Colonic mucosa (tissue), 4 donors: ENCODE measurements at regions not wholly inside any gene's neighbourhood (a gene's known extent, or its start where the extent isn't known, plus 50 kb on each side); places are given as distances from the start of the nearest gene placed in this dataset.
"Not testable (repeated sequence)": the region's sequence is repeated elsewhere in the genome, so short reads cannot be mapped to it uniquely, and the experiment has no call there.

Source experiments
- DNase-seq: peaks from one replicate; pipeline ENCODE4 v3.0.0-alpha.2; 2020
- H3K27ac ChIP-seq: fragments of 200-600 bp; one replicate; pipeline ENCODE4 v1.8.0; 2021
- H3K27me3 ChIP-seq: fragments of 200-600 bp; one replicate; pipeline ENCODE4 v1.8.0; 2021
- H3K36me3 ChIP-seq: fragments of 200-600 bp; one replicate; pipeline ENCODE4 v1.8.0; 2021
- H3K4me1 ChIP-seq: fragments of 200-600 bp; one replicate; pipeline ENCODE4 v1.8.0; 2021; ENCODE audit warnings: mild to moderate bottlenecking
- H3K4me3 ChIP-seq: fragments of 200-600 bp; one replicate; pipeline ENCODE4 v1.8.0; 2021
- H3K9ac ChIP-seq, 2 donors: one replicate each; pipeline ENCODE4 v1.7.0; 2013; ENCODE audit warnings: control low read depth in 2 of 2, low read depth in 2 of 2, low read length in 2 of 2
- H3K9me3 ChIP-seq: fragments of 200-600 bp; one replicate; pipeline ENCODE4 v1.8.0; 2021
- intact Hi-C: fragments of 100-400 bp; cut with DNase I; formaldehyde crosslinking; loops from one replicate; pipeline ENCODE4 v1.14.1; 2022
- TF ChIP-seq, protein P1 (sequence below): fragments of 200-600 bp; IDR thresholded peaks from one replicate; pipeline ENCODE4 v1.8.0; 2022; ENCODE audit warnings: antibody characterized with exemption, mild to moderate bottlenecking
- donor health status: healthy.
- donor health status: DM: no; HTN: no; CAD: no.
- donor health status: DM: no; HTN: no; CAD: no.

DNA sequence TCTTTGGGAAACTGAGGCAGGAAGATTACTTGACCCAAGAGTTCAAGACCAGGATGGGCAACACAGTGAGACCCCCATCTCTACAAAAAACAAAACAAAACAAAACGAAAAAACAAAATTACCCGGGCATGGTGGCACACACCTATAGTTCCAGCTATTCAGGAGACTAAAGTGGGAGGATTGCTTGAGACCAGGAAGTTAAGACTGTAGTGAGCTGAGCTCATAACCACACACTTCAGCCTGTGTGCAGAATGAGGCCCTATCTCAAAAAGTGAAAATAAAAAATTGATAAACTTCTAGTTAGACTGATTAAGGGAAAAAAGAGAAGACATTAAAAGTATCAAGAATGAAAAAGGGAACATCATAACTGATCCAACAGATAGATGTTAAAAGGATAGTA is 154.0 kb downstream of the RHOU start:
- Histone ChIP-seq H3K27me3 (no peaks in the 10 kb centered on the region), H3K36me3 (no peaks in the 10 kb centered on the region), H3K9ac (no peak overlapping the region), H3K9me3 (no peaks in the 10 kb centered on the region), H3K4me3 (no peak overlapping the region), H3K4me1 (no peaks in the 10 kb centered on the region), H3K27ac (no peak overlapping the region)
- TF ChIP-seq, protein P1, sequence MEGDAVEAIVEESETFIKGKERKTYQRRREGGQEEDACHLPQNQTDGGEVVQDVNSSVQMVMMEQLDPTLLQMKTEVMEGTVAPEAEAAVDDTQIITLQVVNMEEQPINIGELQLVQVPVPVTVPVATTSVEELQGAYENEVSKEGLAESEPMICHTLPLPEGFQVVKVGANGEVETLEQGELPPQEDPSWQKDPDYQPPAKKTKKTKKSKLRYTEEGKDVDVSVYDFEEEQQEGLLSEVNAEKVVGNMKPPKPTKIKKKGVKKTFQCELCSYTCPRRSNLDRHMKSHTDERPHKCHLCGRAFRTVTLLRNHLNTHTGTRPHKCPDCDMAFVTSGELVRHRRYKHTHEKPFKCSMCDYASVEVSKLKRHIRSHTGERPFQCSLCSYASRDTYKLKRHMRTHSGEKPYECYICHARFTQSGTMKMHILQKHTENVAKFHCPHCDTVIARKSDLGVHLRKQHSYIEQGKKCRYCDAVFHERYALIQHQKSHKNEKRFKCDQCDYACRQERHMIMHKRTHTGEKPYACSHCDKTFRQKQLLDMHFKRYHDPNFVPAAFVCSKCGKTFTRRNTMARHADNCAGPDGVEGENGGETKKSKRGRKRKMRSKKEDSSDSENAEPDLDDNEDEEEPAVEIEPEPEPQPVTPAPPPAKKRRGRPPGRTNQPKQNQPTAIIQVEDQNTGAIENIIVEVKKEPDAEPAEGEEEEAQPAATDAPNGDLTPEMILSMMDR, result no peak
- intact Hi-C loops, result no loop called here
- no peak for DNase-seq

DNA sequence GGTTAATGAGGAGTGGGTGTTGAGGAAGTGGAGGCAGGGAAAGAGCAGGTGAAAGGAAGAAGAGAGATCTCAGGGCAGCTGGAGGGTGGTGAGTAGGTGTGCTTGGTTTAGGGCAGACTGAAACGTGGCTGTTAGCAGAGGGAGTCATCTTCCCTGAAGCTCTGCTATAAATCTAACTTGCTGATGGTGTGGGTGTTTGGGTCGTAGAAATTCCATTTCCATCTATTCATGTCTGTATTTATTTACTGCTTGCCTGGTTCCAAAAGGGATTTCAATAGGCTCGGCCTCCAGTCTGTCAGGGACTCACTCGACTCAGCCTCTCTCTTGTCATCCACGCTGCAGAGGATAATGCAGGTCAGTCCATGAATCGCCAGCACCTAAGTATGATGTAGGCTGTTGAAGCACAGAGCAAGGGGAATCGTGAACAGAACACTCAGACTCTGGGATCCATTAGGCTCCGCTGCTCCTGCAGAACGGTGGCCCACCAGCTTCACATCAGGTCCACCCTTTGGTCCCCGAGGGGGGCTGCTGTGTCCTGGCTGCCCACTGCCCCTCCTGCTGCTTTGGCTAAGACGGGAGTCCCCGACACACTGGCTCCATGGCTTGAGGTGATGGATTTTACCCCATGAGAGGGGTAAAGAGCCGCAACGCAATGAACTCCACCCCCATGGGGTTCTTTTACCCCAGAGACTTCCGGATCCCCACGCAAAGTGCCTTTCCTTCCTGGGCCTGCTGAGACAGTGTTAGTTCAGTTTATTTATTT is 156.2 kb downstream of the RHOU start:
- H3K4me3 ChIP-seq, result no peak overlapping the region
- H3K4me1 ChIP-seq, result no peaks in the 10 kb centered on the region
- intact Hi-C loops, result no loop called here
- TF ChIP-seq, protein P1, result no peak
- H3K27ac ChIP-seq, result no peak overlapping the region
- no peak for DNase-seq
- H3K9me3 ChIP-seq, result no peaks in the 10 kb centered on the region
- H3K9ac ChIP-seq, result no peak overlapping the region
- H3K36me3 ChIP-seq, result no peaks in the 10 kb centered on the region
- no peaks in the 10 kb centered on the region for H3K27me3 ChIP-seq

DNA sequence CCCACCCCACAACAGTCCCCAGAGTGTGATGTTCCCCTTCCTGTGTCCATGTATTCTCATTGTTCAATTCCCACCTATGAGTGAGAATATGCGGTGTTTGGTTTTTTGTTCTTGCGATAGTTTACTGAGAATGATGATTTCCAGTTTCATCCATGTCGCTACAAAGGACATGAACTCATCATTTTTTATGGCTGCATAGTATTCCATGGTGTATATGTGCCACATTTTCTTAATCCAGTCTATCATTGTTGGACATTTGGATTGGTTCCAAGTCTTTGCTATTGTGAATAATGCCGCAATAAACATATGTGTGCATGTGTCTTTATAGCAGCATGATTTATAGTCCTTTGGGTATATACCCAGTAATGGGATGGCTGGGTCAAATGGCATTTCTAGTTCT is 156.9 kb downstream of the RHOU start:
- H3K27me3 ChIP-seq, H3K9me3 ChIP-seq, intact Hi-C loops, H3K4me1 ChIP-seq, H3K9ac ChIP-seq, H3K27ac ChIP-seq, H3K36me3 ChIP-seq, H3K4me3 ChIP-seq, DNase-seq: not testable (repeated sequence)

DNA sequence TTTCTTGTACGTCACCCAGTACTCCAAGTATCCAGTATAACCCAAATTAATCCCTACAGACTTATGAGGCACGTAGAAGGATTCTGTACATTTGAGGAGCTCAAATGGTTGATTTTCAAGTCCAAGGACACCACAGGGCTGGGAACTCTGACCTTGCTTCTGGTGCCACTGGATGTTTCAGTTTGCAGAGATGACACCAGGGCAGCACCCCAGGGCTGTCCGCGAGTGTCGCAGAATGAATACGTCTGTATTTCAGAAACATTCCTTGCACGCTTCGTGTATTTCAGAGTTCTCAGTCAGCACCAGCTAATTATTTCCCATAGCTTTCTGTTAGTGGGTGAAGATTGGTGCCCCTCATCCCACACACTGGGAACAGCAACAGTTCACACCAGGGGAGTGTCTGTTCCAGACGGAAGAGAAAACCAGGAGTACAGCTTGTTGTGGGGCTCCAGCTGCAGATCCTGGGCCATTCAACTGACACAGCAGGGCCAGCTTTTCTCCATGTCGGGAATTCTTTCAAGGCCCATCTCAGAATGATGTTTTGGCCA is 159.2 kb downstream of the RHOU start:
- no peak for DNase-seq
- H3K27ac ChIP-seq, result no peak overlapping the region
- H3K4me3 ChIP-seq, result no peak overlapping the region
- TF ChIP-seq, protein P1, result no peak
- no peaks in the 10 kb centered on the region for H3K4me1 ChIP-seq
- no peaks in the 10 kb centered on the region for H3K9me3 ChIP-seq
- no peaks in the 10 kb centered on the region for H3K27me3 ChIP-seq
- H3K36me3 ChIP-seq, result no peaks in the 10 kb centered on the region
- H3K9ac ChIP-seq, result no peak overlapping the region
- intact Hi-C loops, result no loop called here

- Histone ChIP-seq H3K36me3 (no peaks in the 10 kb centered on the region), H3K27me3 (no peaks in the 10 kb centered on the region), H3K9me3 (no peaks in the 10 kb centered on the region), H3K9ac (no peak overlapping the region), H3K27ac (no peak overlapping the region), H3K4me3 (no peak overlapping the region), H3K4me1 (no peaks in the 10 kb centered on the region)
- no peak for DNase-seq
- intact Hi-C loops, result no loop called here
- TF ChIP-seq, protein P1, result no peak
Measured at GRCh38 chr1:228897901-228898300, 162.6 kb downstream of the RHOU start.

DNA sequence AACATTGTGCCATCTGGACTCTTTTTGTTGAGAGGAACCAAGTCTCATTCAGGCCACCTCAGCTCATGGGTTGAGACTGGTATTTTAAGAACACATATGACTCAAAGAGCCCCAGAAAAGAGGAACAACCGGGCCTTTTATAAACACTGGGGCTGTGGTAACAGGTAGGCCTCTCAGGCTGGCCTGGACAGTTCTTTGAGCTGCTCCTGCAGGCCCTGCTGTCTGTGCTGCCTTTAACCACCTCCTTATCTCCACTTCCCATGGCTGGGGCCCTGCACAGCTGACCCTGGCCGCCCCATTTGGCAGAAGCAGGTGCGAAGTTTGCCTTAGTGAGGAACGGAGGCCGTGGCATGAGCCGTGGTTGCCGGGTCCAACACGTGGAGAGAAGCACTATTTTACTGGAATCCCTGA is 163.3 kb downstream of the RHOU start:
- Histone ChIP-seq H3K4me3 (no peak overlapping the region), H3K27ac (no peak overlapping the region), H3K4me1 (no peaks in the 10 kb centered on the region), H3K27me3 (no peaks in the 10 kb centered on the region), H3K9ac (no peak overlapping the region), H3K36me3 (no peaks in the 10 kb centered on the region), H3K9me3 (no peaks in the 10 kb centered on the region)
- TF ChIP-seq, protein P1, result no peak
- DNase-seq, result no peak
- intact Hi-C loops, result no loop called here
